K562 (cell line): ENCODE measurements at regions not wholly inside any gene's neighbourhood (a gene's known extent, or its start where the extent isn't known, plus 50 kb on each side); places are given as distances from the start of the nearest gene placed in this dataset.

Experiments used
- BRCA1 ChIP-seq, 2 experiments: fragments of 450-650 bp in 1 of 2; sonication (generic) in 1 of 2; formaldehyde crosslinking in 1 of 2; IDR thresholded peaks; 2 replicates each; pipeline versions ENCODE4 v1.5.0 to v1.6.1; 2017 to 2020; ENCODE audit warnings: mild to moderate bottlenecking in 1 of 2, missing genetic modification reagents in 1 of 2
- EP300 ChIP-seq: IDR thresholded peaks from 2 replicates; pipeline ENCODE4 v1.6.1; 2012; ENCODE audit warnings: low read length, improper control_type of control experiment
- FOXK2 ChIP-seq, 2 experiments: fragments of 450-650 bp; IDR thresholded peaks in 1 of 2; conservative IDR thresholded peaks in 1 of 2; 2 replicates each; pipeline ENCODE4 v1.6.1; 2016; ENCODE audit warnings: low read depth in 2 of 2, mild to moderate bottlenecking in 1 of 2
- HMG20A ChIP-seq: fragments of 450-650 bp; formaldehyde crosslinking; conservative IDR thresholded peaks from 2 replicates; pipeline ENCODE4 v1.4.0; 2020; ENCODE audit warnings: mild to moderate bottlenecking, mixed read lengths
- NFE2L1 ChIP-seq: fragments of 450-650 bp; IDR thresholded peaks from 2 replicates; pipeline ENCODE4 v1.6.1; 2016; ENCODE audit warnings: missing genetic modification characterization, low read depth, mild to moderate bottlenecking, missing compliant biosample characterization, moderate library complexity, borderline replicate concordance
- NFYB ChIP-seq: IDR thresholded peaks from 2 replicates; pipeline ENCODE4 v1.6.1; 2011; ENCODE audit warnings: mild to moderate bottlenecking, moderate library complexity; ENCODE audit not compliant: insufficient read length; ENCODE audit errors: extremely low read depth
- POLR3G ChIP-seq: IDR thresholded peaks from 2 replicates; pipeline ENCODE4 v1.6.1; 2011; ENCODE audit not compliant: insufficient read length, insufficient replicate concordance; ENCODE audit errors: extremely low read depth
- TEAD1 ChIP-seq, 2 experiments: fragments of 450-650 bp in 1 of 2; sonication (generic) in 1 of 2; formaldehyde crosslinking; IDR thresholded peaks; 2 replicates each; pipeline versions ENCODE4 v1.4.0 to v1.8.0; 2020 to 2022; ENCODE audit warnings: mild to moderate bottlenecking in 2 of 2, missing genetic modification reagents in 1 of 2
- ZNF764 ChIP-seq: fragments of 250-450 bp; sonication (Bioruptor Pico); IDR thresholded peaks from 2 replicates; pipeline ENCODE4 v1.4.0; 2020; ENCODE audit warnings: low read depth, mild to moderate bottlenecking, moderate library complexity
- ZSCAN29 ChIP-seq: fragments of 450-650 bp; IDR thresholded peaks from 2 replicates; pipeline ENCODE4 v1.6.1; 2017
- TF ChIP-seq, protein P1 (sequence below): fragments of 450-650 bp; IDR thresholded peaks from 2 replicates; pipeline ENCODE4 v1.6.1; 2016
- TF ChIP-seq, protein P2 (sequence below), 3 experiments: IDR thresholded peaks in 2 of 3; conservative IDR thresholded peaks in 1 of 3; 2 replicates each; pipeline ENCODE4 v1.5.1; 2011 to 2012; ENCODE audit warnings: low read length in 3 of 3, mild to moderate bottlenecking in 3 of 3, control low read depth in 2 of 3, improper control_type of control experiment in 1 of 3, inconsistent platforms in 1 of 3, low read depth in 1 of 3, mixed read lengths in 1 of 3, moderate library complexity in 1 of 3; ENCODE audit not compliant: insufficient read depth in 2 of 3
- TF ChIP-seq, protein P3 (sequence below), 2 experiments: fragments of 450-650 bp in 1 of 2; IDR thresholded peaks; 2 replicates each; pipeline ENCODE4 v1.6.1; 2011 to 2017; ENCODE audit warnings: low read depth in 2 of 2, antibody characterized with exemption in 1 of 2, borderline replicate concordance in 1 of 2, low read length in 1 of 2, mild to moderate bottlenecking in 1 of 2, mixed read lengths in 1 of 2; ENCODE audit not compliant: control insufficient read depth in 1 of 2

- TF ChIP-seq NFYB (no peak), EP300 (no peak), HMG20A (CRISPR knock-in tag) (no peak), POLR3G (no peak), ZSCAN29 (no peak), NFE2L1 (tag) (no peak), ZNF764 (no peak), BRCA1 (IDR thresholded peaks at IDR 0.05) (no peak), BRCA1 (CRISPR knock-in tag; IDR thresholded peaks at IDR 0.05) (no peak), FOXK2 (conservative IDR thresholded peaks at IDR 0.05 in 1 of 2, IDR thresholded peaks at IDR 0.05 in 1 of 2; ENCODE audit: low read depth in 2 of 2) (no peak), TEAD1 (CRISPR knock-in tag; IDR thresholded peaks at IDR 0.05) (no peak)
- TF ChIP-seq, protein P1, sequence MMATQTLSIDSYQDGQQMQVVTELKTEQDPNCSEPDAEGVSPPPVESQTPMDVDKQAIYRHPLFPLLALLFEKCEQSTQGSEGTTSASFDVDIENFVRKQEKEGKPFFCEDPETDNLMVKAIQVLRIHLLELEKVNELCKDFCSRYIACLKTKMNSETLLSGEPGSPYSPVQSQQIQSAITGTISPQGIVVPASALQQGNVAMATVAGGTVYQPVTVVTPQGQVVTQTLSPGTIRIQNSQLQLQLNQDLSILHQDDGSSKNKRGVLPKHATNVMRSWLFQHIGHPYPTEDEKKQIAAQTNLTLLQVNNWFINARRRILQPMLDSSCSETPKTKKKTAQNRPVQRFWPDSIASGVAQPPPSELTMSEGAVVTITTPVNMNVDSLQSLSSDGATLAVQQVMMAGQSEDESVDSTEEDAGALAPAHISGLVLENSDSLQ: no peak
- TF ChIP-seq, protein P2, sequence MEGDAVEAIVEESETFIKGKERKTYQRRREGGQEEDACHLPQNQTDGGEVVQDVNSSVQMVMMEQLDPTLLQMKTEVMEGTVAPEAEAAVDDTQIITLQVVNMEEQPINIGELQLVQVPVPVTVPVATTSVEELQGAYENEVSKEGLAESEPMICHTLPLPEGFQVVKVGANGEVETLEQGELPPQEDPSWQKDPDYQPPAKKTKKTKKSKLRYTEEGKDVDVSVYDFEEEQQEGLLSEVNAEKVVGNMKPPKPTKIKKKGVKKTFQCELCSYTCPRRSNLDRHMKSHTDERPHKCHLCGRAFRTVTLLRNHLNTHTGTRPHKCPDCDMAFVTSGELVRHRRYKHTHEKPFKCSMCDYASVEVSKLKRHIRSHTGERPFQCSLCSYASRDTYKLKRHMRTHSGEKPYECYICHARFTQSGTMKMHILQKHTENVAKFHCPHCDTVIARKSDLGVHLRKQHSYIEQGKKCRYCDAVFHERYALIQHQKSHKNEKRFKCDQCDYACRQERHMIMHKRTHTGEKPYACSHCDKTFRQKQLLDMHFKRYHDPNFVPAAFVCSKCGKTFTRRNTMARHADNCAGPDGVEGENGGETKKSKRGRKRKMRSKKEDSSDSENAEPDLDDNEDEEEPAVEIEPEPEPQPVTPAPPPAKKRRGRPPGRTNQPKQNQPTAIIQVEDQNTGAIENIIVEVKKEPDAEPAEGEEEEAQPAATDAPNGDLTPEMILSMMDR (IDR thresholded peaks at IDR 0.05 in 2 of 3, conservative IDR thresholded peaks at IDR 0.05 in 1 of 3; ENCODE audit: insufficient read depth in 2 of 3, low read depth in 1 of 3, low read length in 3 of 3): no peak
- TF ChIP-seq, protein P3, sequence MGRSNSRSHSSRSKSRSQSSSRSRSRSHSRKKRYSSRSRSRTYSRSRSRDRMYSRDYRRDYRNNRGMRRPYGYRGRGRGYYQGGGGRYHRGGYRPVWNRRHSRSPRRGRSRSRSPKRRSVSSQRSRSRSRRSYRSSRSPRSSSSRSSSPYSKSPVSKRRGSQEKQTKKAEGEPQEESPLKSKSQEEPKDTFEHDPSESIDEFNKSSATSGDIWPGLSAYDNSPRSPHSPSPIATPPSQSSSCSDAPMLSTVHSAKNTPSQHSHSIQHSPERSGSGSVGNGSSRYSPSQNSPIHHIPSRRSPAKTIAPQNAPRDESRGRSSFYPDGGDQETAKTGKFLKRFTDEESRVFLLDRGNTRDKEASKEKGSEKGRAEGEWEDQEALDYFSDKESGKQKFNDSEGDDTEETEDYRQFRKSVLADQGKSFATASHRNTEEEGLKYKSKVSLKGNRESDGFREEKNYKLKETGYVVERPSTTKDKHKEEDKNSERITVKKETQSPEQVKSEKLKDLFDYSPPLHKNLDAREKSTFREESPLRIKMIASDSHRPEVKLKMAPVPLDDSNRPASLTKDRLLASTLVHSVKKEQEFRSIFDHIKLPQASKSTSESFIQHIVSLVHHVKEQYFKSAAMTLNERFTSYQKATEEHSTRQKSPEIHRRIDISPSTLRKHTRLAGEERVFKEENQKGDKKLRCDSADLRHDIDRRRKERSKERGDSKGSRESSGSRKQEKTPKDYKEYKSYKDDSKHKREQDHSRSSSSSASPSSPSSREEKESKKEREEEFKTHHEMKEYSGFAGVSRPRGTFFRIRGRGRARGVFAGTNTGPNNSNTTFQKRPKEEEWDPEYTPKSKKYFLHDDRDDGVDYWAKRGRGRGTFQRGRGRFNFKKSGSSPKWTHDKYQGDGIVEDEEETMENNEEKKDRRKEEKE (IDR thresholded peaks at IDR 0.05; ENCODE audit: borderline replicate concordance in 1 of 2, control insufficient read depth in 1 of 2, low read depth in 2 of 2, low read length in 1 of 2): no peak
Observed at GRCh38 chr7:23918286-23918685, 208.3 kb downstream of the STK31 start.
